IMR-90 (cell line): ENCODE measurements at regions not wholly inside any gene's neighbourhood (a gene's known extent, or its start where the extent isn't known, plus 50 kb on each side); places are given as distances from the start of the nearest gene placed in this dataset.
A peak's percentile ranks its signal among the peaks of the same experiment; 100 is the strongest.

Source experiments
- ATAC-seq: fragments of 200-7000 bp; cut with Tn5 transposase; 2 replicates; pipeline ENCODE4 v1.9.1; 2020; ENCODE audit warnings: low read depth, mild to moderate bottlenecking, moderate library complexity
- BruUV-seq: library from RNA; stranded (reverse); fragments of 400-500 nt; replicated peaks from 2 replicates; lab custom pipeline; 2021; lab: Mats Ljungman, UMichigan
- CTCF ChIA-PET: fragments of 300-600 bp; formaldehyde crosslinking; extraction: SDS; loops from one replicate; lab custom pipeline; 2021; ENCODE audit warnings: antibody characterized with exemption; lab: Yijun Ruan, JAX
- POLR2A ChIA-PET: fragments of 300-600 bp; sonication (Branson Sonifier 250); formaldehyde crosslinking; loops from one replicate; lab custom pipeline; 2022; ENCODE audit warnings: antibody characterized with exemption; ENCODE audit not compliant: unreplicated experiment; lab: Charles Lee
- DNase-seq: peaks from one replicate; pipeline ENCODE4 v3.0.0; 2013
- H2AFZ ChIP-seq: replicated peaks from 2 replicates; pipeline ENCODE3; 2013; ENCODE audit warnings: low read length, mild to moderate bottlenecking; ENCODE audit not compliant: poor library complexity
- H2AK5ac ChIP-seq: 2 replicates; pipeline ENCODE4 v1.6.1; 2013; ENCODE audit warnings: low read depth, low read length, inconsistent platforms
- H2AK9ac ChIP-seq: replicated peaks from 2 replicates; pipeline ENCODE3; 2013; ENCODE audit warnings: mild to moderate bottlenecking, low read depth, low read length, moderate library complexity; ENCODE audit not compliant: poor library complexity
- H2BK120ac ChIP-seq: 2 replicates; pipeline ENCODE4 v1.6.1; 2013; ENCODE audit warnings: low read depth, low read length, inconsistent platforms
- H2BK15ac ChIP-seq: 3 replicates; pipeline ENCODE4 v1.6.1; 2013; ENCODE audit warnings: low read depth, low read length, inconsistent platforms
- H2BK20ac ChIP-seq: 2 replicates; pipeline ENCODE4 v1.6.1; 2013; ENCODE audit warnings: low read depth, mild to moderate bottlenecking, inconsistent platforms, low read length, moderate library complexity
- H2BK5ac ChIP-seq: 2 replicates; pipeline ENCODE4 v1.6.1; 2013; ENCODE audit warnings: mild to moderate bottlenecking, low read depth, low read length, inconsistent platforms; ENCODE audit not compliant: poor library complexity, severe bottlenecking
- H3K14ac ChIP-seq: replicated peaks from 2 replicates; pipeline ENCODE4 v1.6.1; 2013; ENCODE audit warnings: low read depth, low read length, inconsistent platforms
- H3K18ac ChIP-seq: 2 replicates; pipeline ENCODE4 v1.6.1; 2013; ENCODE audit warnings: low read depth, low read length, control low read depth
- H3K23ac ChIP-seq: 2 replicates; pipeline ENCODE4 v1.6.1; 2013; ENCODE audit warnings: low read depth, low read length, inconsistent platforms
- H3K27ac ChIP-seq: 2 replicates; pipeline ENCODE4 v1.5.1; 2013; ENCODE audit warnings: mild to moderate bottlenecking, control low read depth, low read length; ENCODE audit not compliant: insufficient read depth
- H3K27me3 ChIP-seq: 2 replicates; pipeline ENCODE4 v1.6.1; 2013; ENCODE audit warnings: low read length; ENCODE audit not compliant: control insufficient read depth, insufficient read depth
- H3K36me3 ChIP-seq: 2 replicates; pipeline ENCODE4 v1.6.1; 2013; ENCODE audit warnings: low read length, mixed read lengths; ENCODE audit not compliant: control insufficient read depth, insufficient read depth
- H3K4ac ChIP-seq: 2 replicates; pipeline ENCODE4 v1.6.1; 2013; ENCODE audit warnings: low read depth, low read length, inconsistent platforms
- H3K4me1 ChIP-seq: 2 replicates; pipeline ENCODE4 v1.6.1; 2013; ENCODE audit warnings: low read length, mixed read lengths; ENCODE audit not compliant: control insufficient read depth, insufficient read depth
- H3K4me2 ChIP-seq: 2 replicates; pipeline ENCODE4 v1.6.1; 2013; ENCODE audit warnings: low read depth, mild to moderate bottlenecking, control low read depth, low read length, moderate library complexity
- H3K4me3 ChIP-seq: 2 replicates; pipeline ENCODE4 v1.5.1; 2013; ENCODE audit warnings: low read depth, mild to moderate bottlenecking, control low read depth, low read length, moderate library complexity; ENCODE audit not compliant: insufficient read depth
- H3K56ac ChIP-seq: 2 replicates; pipeline ENCODE4 v1.6.1; 2013; ENCODE audit warnings: low read length, inconsistent platforms; ENCODE audit not compliant: insufficient read depth; ENCODE audit errors: extremely low read depth
- H3K79me1 ChIP-seq, 2 experiments: 2 replicates each; pipeline ENCODE4 v1.6.1; 2013; ENCODE audit warnings: low read length in 2 of 2, inconsistent platforms in 1 of 2, low read depth in 1 of 2
- H3K9ac ChIP-seq: 2 replicates; pipeline ENCODE4 v1.6.1; 2013; ENCODE audit warnings: low read depth, low read length, control low read depth
- H3K9me1 ChIP-seq: 2 replicates; pipeline ENCODE4 v1.6.1; 2013; ENCODE audit warnings: low read length, inconsistent platforms; ENCODE audit not compliant: insufficient read depth
- H3K9me3 ChIP-seq: 2 replicates; pipeline ENCODE4 v1.6.1; 2013; ENCODE audit warnings: low read length; ENCODE audit not compliant: control insufficient read depth, insufficient read depth
- H4K20me1 ChIP-seq: 2 replicates; pipeline ENCODE4 v1.6.1; 2013; ENCODE audit warnings: low read length, inconsistent platforms; ENCODE audit not compliant: insufficient read depth
- H4K5ac ChIP-seq: 2 replicates; pipeline ENCODE4 v1.6.1; 2013; ENCODE audit warnings: mild to moderate bottlenecking, low read depth, low read length, control low read depth
- H4K8ac ChIP-seq, 2 experiments: 2 replicates each; pipeline ENCODE4 v1.6.1; 2013; ENCODE audit warnings: low read depth in 2 of 2, low read length in 2 of 2, control low read depth in 1 of 2, inconsistent platforms in 1 of 2
- H4K91ac ChIP-seq: 2 replicates; pipeline ENCODE4 v1.6.1; 2013; ENCODE audit warnings: low read depth, low read length, inconsistent platforms; ENCODE audit not compliant: insufficient read depth
- CHD1 ChIP-seq: IDR thresholded peaks from 2 replicates; pipeline ENCODE4 v1.6.1; 2012; ENCODE audit warnings: low read depth, low read length, improper control_type of control experiment
- MXI1 ChIP-seq: IDR thresholded peaks from 2 replicates; pipeline ENCODE4 v1.6.1; 2012; ENCODE audit warnings: low read depth, mild to moderate bottlenecking, low read length, moderate library complexity, borderline replicate concordance
- USF2 ChIP-seq: fragments of 150-350 bp; IDR thresholded peaks from 2 replicates; pipeline ENCODE4 v1.6.1; 2017; ENCODE audit warnings: mild to moderate bottlenecking, antibody characterized with exemption, low read length, low read depth
- WGBS, 2 experiments: methylation state at CpG; one replicate each; pipeline versions ENCODE4 v1.1.5 to v1.1.7; 2013; ENCODE audit warnings: missing lambda C conversion rate in 2 of 2; ENCODE audit not compliant: insufficient read length in 1 of 2; ENCODE audit errors: extremely low coverage in 2 of 2; 5-methylcytosine and 5-hydroxymethylcytosine counted together
- dilution Hi-C: fragments of 300-500 bp; cut with HindIII; formaldehyde crosslinking; loops from one replicate; pipeline ENCODE4 v1.14.3; 2018; ENCODE audit warnings: low sequenced_read_pairs; ENCODE audit not compliant: unreplicated experiment
- in situ Hi-C: fragments of 300-500 bp; cut with MboI; formaldehyde crosslinking; loops from 3 replicates; pipeline ENCODE4 v1.14.3; 2019; ENCODE audit warnings: low sequenced_read_pairs, inconsistent platforms, mixed read lengths
- intact Hi-C: fragments of 100-400 bp; cut with micrococcal nuclease; formaldehyde crosslinking; loops from 2 replicates; pipeline ENCODE4 v1.10.0; 2022

GRCh38 chr1:81232420-81232819, 568.3 kb upstream of the ADGRL2 start:
- H2AK9ac ChIP-seq, result no peak overlapping the region
- ChIA-PET CTCF (interaction anchor here (1.0 kb wide), 1 partner anchor 18 kb away, joined by 3 read pairs; no protein-coding TSS in a partner anchor), POLR2A (no interaction called here)
- dilution Hi-C loops (no loop called here), in situ Hi-C loops (no loop called here), intact Hi-C loops (no loop called here)
- H3K56ac ChIP-seq, result no peak overlapping the region
- no TSS peak for BruUV-seq
- no peaks in the 10 kb centered on the region for H3K9me3 ChIP-seq
- DNase-seq, result no peak
- 0 out of 2 replicates have a peak overlapping the region, but pooled peaks have one; percentile 52 for H2BK120ac ChIP-seq
- no peak overlapping the region for H4K91ac ChIP-seq
- H3K27ac ChIP-seq, result no peak overlapping the region
- no peak overlapping the region for H3K4ac ChIP-seq
- H3K4me1 ChIP-seq, result no peaks in the 10 kb centered on the region
- H2BK5ac ChIP-seq, result no peak overlapping the region
- H3K9me1 ChIP-seq, result no peaks in the 10 kb centered on the region
- H3K4me3 ChIP-seq, result no peak overlapping the region
- no peak overlapping the region for H3K9ac ChIP-seq
- no peak for TF ChIP-seq MXI1
- no peak for TF ChIP-seq USF2
- TF ChIP-seq CHD1, result no peak
- no peaks in the 10 kb centered on the region for H3K36me3 ChIP-seq
- WGBS, 2 experiments, result no CpG with 5 or more reads among the region's 5 CpGs
- no peak overlapping the region for H2AK5ac ChIP-seq
- no peak overlapping the region for H3K4me2 ChIP-seq
- no peak overlapping the region for H4K8ac ChIP-seq
- H3K23ac ChIP-seq, result no peak overlapping the region
- H2BK15ac ChIP-seq, result no peak overlapping the region
- no peak overlapping the region for H4K5ac ChIP-seq
- H3K27me3 ChIP-seq, result no peaks in the 10 kb centered on the region
- no peaks in the 10 kb centered on the region for H4K20me1 ChIP-seq
- H3K79me1 ChIP-seq, result no peaks in the 10 kb centered on the region
- no peak overlapping the region for H2BK20ac ChIP-seq
- no peak for ATAC-seq
- H3K18ac ChIP-seq, result no peak overlapping the region
- H3K14ac ChIP-seq, result no peak overlapping the region
- H2AFZ ChIP-seq, result no peak overlapping the region
